Breast epithelium (tissue), 4 donors: ENCODE measurements at regions not wholly inside any gene's neighbourhood (a gene's known extent, or its start where the extent isn't known, plus 50 kb on each side); places are given as distances from the start of the nearest gene placed in this dataset.

ENCODE experiments used
- DNase-seq, 2 donors: peaks; one replicate each; pipeline ENCODE4 v3.0.0-alpha.2; 2019; ENCODE audit warnings: low spot score in 2 of 2
- H3K27ac ChIP-seq, 2 donors: fragments of 200-600 bp; sonication (generic) in 1 of 2; one replicate each; pipeline ENCODE4 v1.5.1; 2016 to 2019; ENCODE audit warnings: mild to moderate bottlenecking in 1 of 2
- H3K27me3 ChIP-seq, 2 donors: fragments of 200-600 bp; sonication (generic) in 1 of 2; one replicate each; pipeline versions ENCODE4 v1.5.1 to v1.6.0; 2017 to 2019; ENCODE audit warnings: control low read depth in 1 of 2, mild to moderate bottlenecking in 1 of 2
- H3K36me3 ChIP-seq: fragments of 200-600 bp; one replicate; pipeline ENCODE4 v1.5.1; 2019
- H3K4me1 ChIP-seq, 2 donors: fragments of 200-600 bp; sonication (generic); one replicate each; pipeline ENCODE4 v1.5.1; 2016 to 2019; ENCODE audit warnings: control low read depth in 1 of 2
- H3K4me3 ChIP-seq, 3 donors: fragments of 200-600 bp; sonication (generic); 1 replicate in 2 of 3; 2 replicates in 1 of 3; pipeline ENCODE4 v1.5.1; 2016 to 2019; ENCODE audit warnings: mild to moderate bottlenecking in 3 of 3, moderate library complexity in 2 of 3
- H3K9me3 ChIP-seq, 2 donors: fragments of 200-600 bp; sonication (generic) in 1 of 2; one replicate each; pipeline ENCODE4 v1.5.1; 2016 to 2019; ENCODE audit warnings: control low read depth in 1 of 2
- POLR2A ChIP-seq: fragments of 450-650 bp; IDR thresholded peaks from one replicate; pipeline ENCODE4 v1.6.1; 2016; ENCODE audit warnings: antibody characterized with exemption, mild to moderate bottlenecking, moderate library complexity
- POLR2AphosphoS5 ChIP-seq, 3 donors: sonication (generic); formaldehyde crosslinking; IDR thresholded peaks; one replicate each; pipeline ENCODE4 v1.6.1; 2017; ENCODE audit warnings: antibody characterized with exemption in 3 of 3
- intact Hi-C: fragments of 100-400 bp; cut with DNase I; formaldehyde crosslinking; loops from one replicate; pipeline ENCODE4 v1.15.1; 2023; ENCODE audit warnings: low total_unique reads
- TF ChIP-seq, protein P1 (sequence below), 3 donors: fragments of 450-650 bp; IDR thresholded peaks; one replicate each; pipeline ENCODE4 v1.5.1; 2016 to 2017; ENCODE audit warnings: antibody characterized with exemption in 3 of 3, mild to moderate bottlenecking in 3 of 3, moderate library complexity in 3 of 3

- Histone ChIP-seq H3K9me3 (no peaks in the 10 kb centered on the region), H3K27me3 (no peaks in the 10 kb centered on the region), H3K27ac (no peak overlapping the region), H3K4me1 (no peaks in the 10 kb centered on the region), H3K4me3 (no peak overlapping the region), H3K36me3 (no peaks in the 10 kb centered on the region)
- DNase-seq: no peak
- intact Hi-C loops: no loop called here
- no peak for TF ChIP-seq POLR2A
- TF ChIP-seq POLR2AphosphoS5 (IDR thresholded peaks at IDR 0.05): no peak
- TF ChIP-seq, protein P1, sequence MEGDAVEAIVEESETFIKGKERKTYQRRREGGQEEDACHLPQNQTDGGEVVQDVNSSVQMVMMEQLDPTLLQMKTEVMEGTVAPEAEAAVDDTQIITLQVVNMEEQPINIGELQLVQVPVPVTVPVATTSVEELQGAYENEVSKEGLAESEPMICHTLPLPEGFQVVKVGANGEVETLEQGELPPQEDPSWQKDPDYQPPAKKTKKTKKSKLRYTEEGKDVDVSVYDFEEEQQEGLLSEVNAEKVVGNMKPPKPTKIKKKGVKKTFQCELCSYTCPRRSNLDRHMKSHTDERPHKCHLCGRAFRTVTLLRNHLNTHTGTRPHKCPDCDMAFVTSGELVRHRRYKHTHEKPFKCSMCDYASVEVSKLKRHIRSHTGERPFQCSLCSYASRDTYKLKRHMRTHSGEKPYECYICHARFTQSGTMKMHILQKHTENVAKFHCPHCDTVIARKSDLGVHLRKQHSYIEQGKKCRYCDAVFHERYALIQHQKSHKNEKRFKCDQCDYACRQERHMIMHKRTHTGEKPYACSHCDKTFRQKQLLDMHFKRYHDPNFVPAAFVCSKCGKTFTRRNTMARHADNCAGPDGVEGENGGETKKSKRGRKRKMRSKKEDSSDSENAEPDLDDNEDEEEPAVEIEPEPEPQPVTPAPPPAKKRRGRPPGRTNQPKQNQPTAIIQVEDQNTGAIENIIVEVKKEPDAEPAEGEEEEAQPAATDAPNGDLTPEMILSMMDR (IDR thresholded peaks at IDR 0.05): no peak
Observed at GRCh38 chr11:10390375-10390774, 64.7 kb upstream of the AMPD3 start.

- H3K4me1 ChIP-seq: no peaks in the 10 kb centered on the region
- no peak overlapping the region for H3K27ac ChIP-seq
- no peak for DNase-seq
- intact Hi-C loops: no loop called here
- no peaks in the 10 kb centered on the region for H3K27me3 ChIP-seq
- H3K9me3 ChIP-seq: no peaks in the 10 kb centered on the region
- H3K4me3 ChIP-seq: no peak overlapping the region
- no peak for TF ChIP-seq POLR2A
- TF ChIP-seq, protein P1 (IDR thresholded peaks at IDR 0.05): no peak
- no peak for TF ChIP-seq POLR2AphosphoS5 (IDR thresholded peaks at IDR 0.05)
- no peaks in the 10 kb centered on the region for H3K36me3 ChIP-seq
Observed at GRCh38 chr11:10392095-10393079, 62.7 kb upstream of the AMPD3 start.

DNA sequence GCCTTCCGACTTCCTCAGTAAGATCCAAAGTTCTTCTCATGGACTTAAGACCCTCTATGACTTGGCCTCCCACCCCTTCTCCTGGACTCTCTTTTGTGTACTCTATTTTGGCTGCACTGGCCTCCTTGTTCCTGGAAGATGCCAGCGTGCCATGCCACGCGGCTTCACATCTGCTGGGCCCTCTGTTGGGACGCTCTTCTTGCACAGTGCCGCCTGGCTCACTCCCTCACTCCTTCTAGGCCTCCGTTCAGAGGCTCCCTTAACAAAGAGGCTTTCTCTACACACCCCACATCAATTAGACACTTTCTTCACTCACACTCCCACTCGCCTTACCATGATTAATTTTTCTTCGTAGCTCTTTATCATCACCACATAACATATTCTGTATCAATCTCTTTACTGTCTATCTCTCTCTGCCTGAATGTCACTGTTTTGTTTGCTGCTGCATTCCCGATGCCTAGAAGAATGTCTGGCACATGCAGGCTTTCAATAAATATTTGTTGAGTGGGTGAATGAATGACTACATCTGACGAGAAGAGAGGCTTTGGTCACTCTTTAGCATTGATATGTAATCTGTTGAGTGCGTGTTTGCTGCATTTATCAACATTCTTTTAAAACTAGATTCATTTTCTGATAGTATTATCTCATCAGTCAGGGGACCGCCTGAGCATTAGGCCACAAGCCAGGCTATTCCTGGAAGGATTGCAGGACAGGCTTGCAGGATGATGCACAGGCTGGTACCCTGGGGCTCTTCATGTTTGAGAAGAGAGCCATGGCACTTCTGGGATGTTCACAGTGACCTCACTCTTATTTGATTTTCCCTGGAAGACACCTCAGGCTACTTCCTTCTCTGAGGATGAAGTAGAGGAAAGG is 60.6 kb upstream of the AMPD3 start:
- DNase-seq: no peak
- no peak overlapping the region for H3K4me3 ChIP-seq
- H3K27ac ChIP-seq: no peak overlapping the region
- intact Hi-C loops: no loop called here
- H3K27me3 ChIP-seq: no peaks in the 10 kb centered on the region
- TF ChIP-seq POLR2AphosphoS5 (IDR thresholded peaks at IDR 0.05) (no peak), POLR2A (no peak)
- TF ChIP-seq, protein P1 (IDR thresholded peaks at IDR 0.05): no peak
- no peaks in the 10 kb centered on the region for H3K4me1 ChIP-seq
- H3K36me3 ChIP-seq: no peaks in the 10 kb centered on the region
- no peaks in the 10 kb centered on the region for H3K9me3 ChIP-seq

DNA sequence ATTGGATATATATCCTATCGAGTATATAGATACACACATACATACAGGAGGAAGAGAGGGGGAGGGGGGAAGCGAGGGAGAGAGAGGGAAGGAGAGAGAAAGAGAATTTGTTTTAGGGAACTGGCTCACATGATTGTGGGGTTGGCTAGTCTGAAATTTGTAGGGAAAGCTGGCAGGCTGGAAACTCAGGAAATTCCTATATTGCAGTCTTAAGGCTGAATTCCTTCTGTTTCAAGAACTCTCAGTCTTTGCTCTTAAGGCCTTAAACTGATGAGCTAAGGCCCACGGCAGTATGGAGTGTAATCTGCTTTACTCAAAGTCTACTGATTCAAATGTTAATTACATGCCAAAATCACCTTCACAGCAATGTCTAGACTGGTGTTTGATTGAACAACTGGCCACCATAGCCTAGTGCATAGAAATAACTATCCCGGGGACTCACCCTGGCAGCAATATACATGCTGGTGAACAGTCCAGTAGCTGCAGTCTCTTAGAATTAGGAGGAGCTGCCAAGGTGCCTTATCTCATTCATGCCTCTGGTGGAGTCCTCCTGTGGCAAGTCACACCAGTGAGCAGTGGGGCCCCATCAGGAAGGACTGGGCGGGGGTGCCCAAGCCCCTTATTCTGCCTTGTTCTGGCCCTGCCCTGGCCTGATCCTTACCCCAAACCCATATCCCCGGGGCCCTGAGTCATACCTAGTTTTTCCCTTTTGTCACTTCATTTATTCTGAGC is 59.7 kb upstream of the AMPD3 start:
- DNase-seq: no peak
- Histone ChIP-seq H3K9me3 (no peaks in the 10 kb centered on the region), H3K4me1 (no peaks in the 10 kb centered on the region), H3K4me3 (no peak overlapping the region), H3K36me3 (no peaks in the 10 kb centered on the region), H3K27me3 (no peaks in the 10 kb centered on the region), H3K27ac (no peak overlapping the region)
- intact Hi-C loops: no loop called here
- TF ChIP-seq POLR2A: no peak
- TF ChIP-seq, protein P1 (IDR thresholded peaks at IDR 0.05): no peak
- no peak for TF ChIP-seq POLR2AphosphoS5 (IDR thresholded peaks at IDR 0.05)
